ENCODE measurements at regions not wholly inside any gene's neighbourhood (a gene's known extent, or its start where the extent isn't known, plus 50 kb on each side); places are given as distances from the start of the nearest gene placed in this dataset.

GRCh38 chr10:47090903-47091302, 179.7 kb downstream of the PTPN20 start:
- WGBS (ENCODE audit: insufficient coverage), result 27% methylated on average over 3 of the region's 7 CpGs
- Mint-ChIP-seq H3K9me3 (peaks cover 0 to 9% (median 5%) of the 10 kb centered on the region in 7 donors), H3K36me3 (no peaks in the 10 kb centered on the region), H3K27me3 (ENCODE audit: low read depth in 3 of 3) (peaks cover 1 to 6% (median 3%) of the 10 kb centered on the region in 3 donors), H3K4me3 (no peak overlapping the region), H3K4me1 (peaks cover 1% of the 10 kb centered on the region), H3K27ac (no peak overlapping the region)
- no peaks in the 10 kb centered on the region for H4K20me1 ChIP-seq (ENCODE audit: insufficient read depth, low read length)
- H3K4me3 ChIP-seq (replicated peaks in 1 of 3; ENCODE audit: low read depth in 2 of 3, low read length in 3 of 3), result no peak overlapping the region
- TF ChIP-seq CTCF (IDR thresholded peaks at IDR 0.05), result no peak
- no peak overlapping the region for H2AFZ ChIP-seq (ENCODE audit: insufficient read depth, low read depth, low read length, poor library complexity, severe bottlenecking)
- no peak overlapping the region for H3K9ac ChIP-seq (ENCODE audit: insufficient read depth, low read length, poor library complexity, severe bottlenecking)
- DNase-seq, result no peak
- intact Hi-C loops (cut with micrococcal nuclease), result no loop called here
- H3K4me1 ChIP-seq (ENCODE audit: control insufficient read depth in 1 of 2, insufficient read depth in 2 of 2, low read length in 2 of 2), result no peaks in the 10 kb centered on the region
- H3K27me3 ChIP-seq (ENCODE audit: control insufficient read depth in 2 of 2, insufficient read depth in 2 of 2, low read length in 2 of 2), result no peaks in the 10 kb centered on the region
- H3K36me3 ChIP-seq (replicated peaks in 1 of 2; ENCODE audit: control insufficient read depth in 1 of 2, insufficient read depth in 2 of 2, low read length in 2 of 2), result no peaks in the 10 kb centered on the region
- H3K4me2 ChIP-seq (replicated peaks; ENCODE audit: extremely low read depth, low read length, poor library complexity, severe bottlenecking), result no peak overlapping the region
- H3K27ac ChIP-seq (ENCODE audit: low read depth in 1 of 2, low read length in 2 of 2), result no peak overlapping the region
- H3K9me3 ChIP-seq (replicated peaks in 1 of 2; ENCODE audit: control insufficient read depth in 1 of 2, insufficient read depth in 1 of 2, low read length in 2 of 2), result peaks cover 0 to 7% of the 10 kb centered on the region in 2 donors
- no peaks in the 10 kb centered on the region for H3K79me2 ChIP-seq (ENCODE audit: insufficient read depth, low read length)

- no peak for DNase-seq
- no peak overlapping the region for H3K4me2 ChIP-seq (replicated peaks; ENCODE audit: extremely low read depth, low read length, poor library complexity, severe bottlenecking)
- WGBS (ENCODE audit: insufficient coverage), result 90% methylated on average over 1 of the region's 2 CpGs
- intact Hi-C loops (cut with micrococcal nuclease), result no loop called here
- H3K27me3 ChIP-seq (ENCODE audit: control insufficient read depth in 2 of 2, insufficient read depth in 2 of 2, low read length in 2 of 2), result no peaks in the 10 kb centered on the region
- no peak overlapping the region for H2AFZ ChIP-seq (ENCODE audit: insufficient read depth, low read depth, low read length, poor library complexity, severe bottlenecking)
- Mint-ChIP-seq H3K27me3 (ENCODE audit: low read depth in 3 of 3) (peaks cover 1 to 6% (median 3%) of the 10 kb centered on the region in 3 donors), H3K9me3 (peaks cover 0 to 9% (median 5%) of the 10 kb centered on the region in 7 donors), H3K4me1 (peaks cover 1% of the 10 kb centered on the region), H3K27ac (no peak overlapping the region), H3K4me3 (no peak overlapping the region), H3K36me3 (no peaks in the 10 kb centered on the region)
- no peak overlapping the region for H3K9ac ChIP-seq (ENCODE audit: insufficient read depth, low read length, poor library complexity, severe bottlenecking)
- H3K36me3 ChIP-seq (replicated peaks in 1 of 2; ENCODE audit: control insufficient read depth in 1 of 2, insufficient read depth in 2 of 2, low read length in 2 of 2), result no peaks in the 10 kb centered on the region
- no peaks in the 10 kb centered on the region for H4K20me1 ChIP-seq (ENCODE audit: insufficient read depth, low read length)
- no peak overlapping the region for H3K4me3 ChIP-seq (replicated peaks in 1 of 3; ENCODE audit: low read depth in 2 of 3, low read length in 3 of 3)
- H3K4me1 ChIP-seq (ENCODE audit: control insufficient read depth in 1 of 2, insufficient read depth in 2 of 2, low read length in 2 of 2), result no peaks in the 10 kb centered on the region
- TF ChIP-seq CTCF (IDR thresholded peaks at IDR 0.05), result no peak
- peaks cover 0 to 7% of the 10 kb centered on the region in 2 donors for H3K9me3 ChIP-seq (replicated peaks in 1 of 2; ENCODE audit: control insufficient read depth in 1 of 2, insufficient read depth in 1 of 2, low read length in 2 of 2)
- no peak overlapping the region for H3K27ac ChIP-seq (ENCODE audit: low read depth in 1 of 2, low read length in 2 of 2)
- no peaks in the 10 kb centered on the region for H3K79me2 ChIP-seq (ENCODE audit: insufficient read depth, low read length)
Observed at GRCh38 chr10:47091421-47091820, 180.2 kb downstream of the PTPN20 start.
